AG09319 (cell line): ENCODE measurements at regions not wholly inside any gene's neighbourhood (a gene's known extent, or its start where the extent isn't known, plus 50 kb on each side); places are given as distances from the start of the nearest gene placed in this dataset.

Experiments used
- DNase-seq: peaks from one replicate; pipeline ENCODE4 v3.0.0-alpha.2; 2010; ENCODE audit warnings: low read depth; ENCODE audit errors: extremely low read depth
- CTCF ChIP-seq: IDR thresholded peaks from 2 replicates; pipeline ENCODE4 v1.5.1; 2011; ENCODE audit warnings: low read depth, mild to moderate bottlenecking, inconsistent platforms, low read length, moderate library complexity

DNA sequence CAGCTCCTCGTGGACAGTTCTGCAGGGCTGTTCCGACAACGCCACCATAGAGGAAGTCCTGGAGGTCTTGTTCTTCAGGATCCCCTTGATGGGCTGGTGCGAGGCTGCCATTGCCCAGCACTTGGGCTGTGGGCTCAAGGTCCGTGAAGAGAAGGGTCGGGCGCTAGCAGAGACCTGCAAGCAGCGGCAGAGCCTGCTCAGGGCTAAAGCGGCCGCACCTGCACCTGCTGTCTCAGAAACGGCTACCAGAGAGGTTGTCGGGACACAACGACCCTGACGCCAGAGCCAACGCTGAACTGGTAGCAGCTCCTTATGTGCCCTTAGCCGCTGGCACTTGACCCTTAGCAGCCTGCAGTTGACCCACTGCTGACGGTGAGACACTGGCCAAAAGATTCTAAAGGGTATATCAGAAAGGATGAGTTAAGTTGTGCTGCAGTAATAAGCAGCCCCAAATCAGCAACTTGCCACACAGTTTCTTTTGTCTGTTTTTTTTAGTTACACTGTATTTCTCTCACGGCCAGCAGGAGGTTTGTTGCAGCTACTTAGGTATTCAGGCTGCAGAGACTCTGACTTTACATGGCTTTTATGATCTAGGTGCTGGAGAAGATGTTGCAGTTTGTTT lies 55.5 kb upstream of the ST6GAL2 start:
- no peak for TF ChIP-seq CTCF
- DNase-seq, result no peak

DNA sequence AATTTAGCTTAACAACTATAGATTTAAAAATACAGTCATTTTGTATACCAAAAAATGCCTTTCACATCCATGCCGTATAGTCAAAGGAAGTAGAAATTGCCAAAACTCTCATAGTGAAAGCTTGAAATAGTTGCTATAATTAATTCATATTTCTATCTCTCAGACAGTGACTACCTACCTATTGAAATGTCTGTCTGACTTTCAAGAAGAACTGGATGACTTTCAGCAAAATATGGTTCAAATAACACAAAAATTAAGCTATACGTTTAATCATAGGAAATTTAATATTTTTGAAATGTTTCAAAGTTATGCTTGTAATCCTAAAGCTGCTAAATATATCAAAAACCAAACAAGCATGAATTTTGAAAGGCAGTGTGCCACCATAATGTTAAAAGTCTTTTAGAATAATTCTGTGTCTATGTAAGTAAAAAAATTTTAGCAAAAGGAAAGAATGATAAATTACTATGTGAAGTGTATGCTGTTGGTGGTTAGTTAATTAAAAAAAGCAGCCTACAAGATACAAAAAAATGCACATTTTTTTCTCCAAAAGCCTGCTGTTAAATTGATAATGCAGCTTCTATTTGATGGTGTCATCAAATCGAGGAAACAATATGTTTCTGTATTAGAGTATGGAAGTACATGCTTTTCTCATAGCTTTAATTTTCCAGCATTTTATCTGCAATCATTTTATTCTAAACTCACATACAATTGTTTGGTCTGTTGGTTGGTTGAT lies 57.7 kb upstream of the ST6GAL2 start:
- DNase-seq, result no peak
- no peak for TF ChIP-seq CTCF

GRCh38 chr2:106944215-106944614 lies 58.2 kb upstream of the ST6GAL2 start:
- TF ChIP-seq CTCF, result no peak
- no peak for DNase-seq

GRCh38 chr2:106948540-106948939 lies 62.6 kb upstream of the ST6GAL2 start:
- no peak for TF ChIP-seq CTCF
- no peak for DNase-seq

- no peak for TF ChIP-seq CTCF
- DNase-seq, result no peak
Observed at GRCh38 chr2:106953236-106953635, 67.3 kb upstream of the ST6GAL2 start.

- no peak for DNase-seq
- TF ChIP-seq CTCF, result no peak
Observed at GRCh38 chr2:106953779-106954178, 67.8 kb upstream of the ST6GAL2 start.

DNA sequence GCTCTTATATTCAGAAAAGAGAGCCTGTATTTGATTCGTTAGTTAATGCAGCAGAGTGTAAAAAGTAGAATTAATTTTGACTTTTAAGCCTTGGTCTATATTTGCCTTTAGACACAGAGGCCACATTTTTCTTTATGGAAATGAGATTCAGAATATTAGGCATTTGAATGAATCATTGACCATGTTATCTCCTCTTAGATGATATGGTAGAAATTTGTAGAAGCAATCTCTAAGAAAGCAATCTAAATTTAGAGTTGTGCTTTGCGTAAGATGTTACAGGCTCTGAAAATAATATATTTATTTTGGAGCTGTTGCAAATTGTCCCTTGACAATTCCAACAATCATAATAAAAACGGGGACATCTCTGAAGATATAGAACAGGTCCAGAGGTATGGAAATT lies 68.3 kb upstream of the ST6GAL2 start:
- no peak for DNase-seq
- TF ChIP-seq CTCF, result no peak
